GM23338 (cell line): ENCODE measurements at regions not wholly inside any gene's neighbourhood (a gene's known extent, or its start where the extent isn't known, plus 50 kb on each side); places are given as distances from the start of the nearest gene placed in this dataset.

Source experiments
- ATAC-seq: fragments of 200-7000 bp; cut with Tn5 transposase; 3 replicates; pipeline ENCODE4 v1.9.1; 2020
- DNase-seq: peaks from one replicate; pipeline ENCODE4 v3.0.0-alpha.2; 2015; ENCODE audit warnings: low spot score
- H2AFZ ChIP-seq: fragments of 200-600 bp; sonication (generic); 2 replicates; pipeline ENCODE4 v1.8.0; 2016; ENCODE audit warnings: antibody characterized with exemption, mild to moderate bottlenecking, moderate library complexity
- H3F3A ChIP-seq: fragments of 200-600 bp; sonication (generic); replicated peaks from 2 replicates; pipeline ENCODE4 v1.8.0; 2017; ENCODE audit warnings: antibody characterized with exemption, mixed run types, low read depth
- H3K27ac ChIP-seq: fragments of 200-600 bp; sonication (generic); 2 replicates; pipeline ENCODE4 v1.6.1; 2016; ENCODE audit warnings: low read depth
- H3K27me3 ChIP-seq: fragments of 200-600 bp; sonication (generic); 2 replicates; pipeline ENCODE4 v1.8.0; 2016; ENCODE audit warnings: mild to moderate bottlenecking, mixed run types, moderate library complexity; ENCODE audit not compliant: insufficient read depth
- H3K36me3 ChIP-seq: fragments of 200-600 bp; sonication (generic); 2 replicates; pipeline ENCODE4 v1.8.0; 2016; ENCODE audit warnings: mild to moderate bottlenecking; ENCODE audit not compliant: insufficient read depth
- H3K4me1 ChIP-seq: fragments of 200-600 bp; sonication (generic); 2 replicates; pipeline ENCODE4 v1.8.0; 2016; ENCODE audit warnings: mild to moderate bottlenecking, moderate library complexity; ENCODE audit not compliant: insufficient read depth
- H3K4me2 ChIP-seq: fragments of 200-600 bp; sonication (generic); 2 replicates; pipeline ENCODE4 v1.7.1; 2017; ENCODE audit warnings: mixed run types
- H3K4me3 ChIP-seq: fragments of 200-600 bp; sonication (generic); 2 replicates; pipeline ENCODE4 v1.6.1; 2016; ENCODE audit warnings: mixed run types
- H3K79me2 ChIP-seq: fragments of 200-600 bp; sonication (generic); replicated peaks from 2 replicates; pipeline ENCODE4 v1.8.0; 2017; ENCODE audit warnings: mild to moderate bottlenecking; ENCODE audit not compliant: insufficient read depth
- H3K9me2 ChIP-seq: fragments of 200-600 bp; sonication (generic); 2 replicates; pipeline ENCODE4 v1.8.0; 2017; ENCODE audit not compliant: insufficient read depth
- H4K20me1 ChIP-seq: fragments of 200-600 bp; sonication (generic); replicated peaks from 2 replicates; pipeline ENCODE4 v1.8.0; 2017; ENCODE audit warnings: mild to moderate bottlenecking; ENCODE audit not compliant: insufficient read depth
- H3K27ac Mint-ChIP-seq: 2 replicates; pipeline ENCODE4 v1.8.0; 2020; ENCODE audit warnings: inconsistent platforms, mild to moderate bottlenecking, moderate library complexity, mixed read lengths
- H3K27me3 Mint-ChIP-seq: 3 replicates; pipeline ENCODE4 v1.8.0; 2022; ENCODE audit warnings: low read depth, mild to moderate bottlenecking, moderate library complexity, mixed read lengths, inconsistent platforms; ENCODE audit not compliant: insufficient read depth, poor library complexity
- H3K36me3 Mint-ChIP-seq: 3 replicates; pipeline ENCODE4 v1.8.0; 2021; ENCODE audit warnings: low read depth, mild to moderate bottlenecking, inconsistent platforms, moderate library complexity, mixed read lengths
- H3K4me1 Mint-ChIP-seq: 3 replicates; pipeline ENCODE4 v1.8.0; 2020; ENCODE audit warnings: mild to moderate bottlenecking, inconsistent platforms, mixed read lengths
- H3K4me3 Mint-ChIP-seq: 3 replicates; pipeline ENCODE4 v1.8.0; 2021; ENCODE audit warnings: moderate library complexity, mild to moderate bottlenecking, inconsistent platforms, mixed read lengths
- H3K9me3 Mint-ChIP-seq: 3 replicates; pipeline ENCODE4 v1.8.0; 2020; ENCODE audit warnings: moderate library complexity, mild to moderate bottlenecking, inconsistent platforms, mixed read lengths
- CREB1 ChIP-seq: fragments of 250-450 bp; sonication (Bioruptor Pico); IDR thresholded peaks from 2 replicates; pipeline ENCODE4 v1.5.0; 2020; ENCODE audit warnings: low read depth, mild to moderate bottlenecking, moderate library complexity
- CTCF ChIP-seq, 2 experiments: fragments of 200-600 bp in 1 of 2; sonication (generic) in 1 of 2; conservative IDR thresholded peaks; 2 replicates each; pipeline versions ENCODE4 v1.5.1 to v1.6.1; 2016 to 2017; ENCODE audit warnings: antibody characterized with exemption in 2 of 2, low read depth in 2 of 2, mild to moderate bottlenecking in 2 of 2, moderate library complexity in 1 of 2
- EZH2phosphoT487 ChIP-seq: fragments of 200-600 bp; sonication (generic); IDR thresholded peaks from one replicate; pipeline ENCODE4 v1.8.1; 2018; ENCODE audit warnings: antibody characterized with exemption; ENCODE audit not compliant: unreplicated experiment
- JUNB ChIP-seq: IDR thresholded peaks from one replicate; pipeline ENCODE4 v1.6.1; 2016; ENCODE audit warnings: antibody characterized with exemption; ENCODE audit not compliant: unreplicated experiment
- NANOG ChIP-seq: IDR thresholded peaks from 2 replicates; pipeline ENCODE4 v1.6.1; 2016; ENCODE audit warnings: antibody characterized with exemption, borderline replicate concordance
- REST ChIP-seq: IDR thresholded peaks from one replicate; pipeline ENCODE4 v1.6.1; 2018; ENCODE audit warnings: antibody characterized with exemption; ENCODE audit not compliant: unreplicated experiment
- STAT1 ChIP-seq: IDR thresholded peaks from one replicate; pipeline ENCODE4 v1.6.1; 2016; ENCODE audit warnings: antibody characterized with exemption; ENCODE audit not compliant: unreplicated experiment
- ZNF114 ChIP-seq: fragments of 250-450 bp; sonication (Bioruptor Pico); IDR thresholded peaks from 2 replicates; pipeline ENCODE4 v1.5.0; 2020; ENCODE audit warnings: mild to moderate bottlenecking, moderate library complexity
- ZNF331 ChIP-seq: fragments of 250-450 bp; sonication (Bioruptor Pico); IDR thresholded peaks from 2 replicates; pipeline ENCODE4 v1.5.0; 2020; ENCODE audit warnings: low read depth, mild to moderate bottlenecking, moderate library complexity
- TF ChIP-seq, protein P1 (sequence below): IDR thresholded peaks from 2 replicates; pipeline ENCODE4 v1.6.1; 2016; ENCODE audit warnings: antibody characterized with exemption
- TF ChIP-seq, protein P2 (sequence below): fragments of 250-450 bp; sonication (Bioruptor Pico); IDR thresholded peaks from 2 replicates; pipeline ENCODE4 v1.5.0; 2020; ENCODE audit warnings: mild to moderate bottlenecking, moderate library complexity

DNA sequence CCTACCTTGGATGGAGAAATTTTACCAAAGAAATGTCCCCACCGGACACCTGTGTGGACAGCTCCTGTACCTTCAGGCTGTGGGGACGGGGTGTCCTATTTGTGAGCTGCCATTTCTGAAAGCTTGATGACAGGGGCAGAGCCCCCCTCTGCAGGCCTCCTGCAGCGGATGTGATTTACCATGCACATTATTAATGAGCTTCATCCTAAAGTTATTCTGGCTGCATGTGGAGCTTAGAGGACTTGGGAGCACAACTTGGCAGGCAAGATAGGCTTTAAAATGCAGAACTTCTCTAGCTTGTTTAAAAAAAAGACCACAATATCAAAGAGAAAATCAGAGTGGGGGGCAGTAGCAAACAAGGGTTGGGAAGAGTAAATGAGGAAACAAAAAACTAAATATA is 350.0 kb upstream of the KLHL29 start (continued):
- TF ChIP-seq CTCF (conservative IDR thresholded peaks at IDR 0.05; ENCODE audit: low read depth in 2 of 2) (no peak), ZNF114 (CRISPR knock-in tag) (no peak), JUNB (no peak), ZNF331 (no peak), EZH2phosphoT487 (no peak), STAT1 (no peak)
- TF ChIP-seq, protein P1, sequence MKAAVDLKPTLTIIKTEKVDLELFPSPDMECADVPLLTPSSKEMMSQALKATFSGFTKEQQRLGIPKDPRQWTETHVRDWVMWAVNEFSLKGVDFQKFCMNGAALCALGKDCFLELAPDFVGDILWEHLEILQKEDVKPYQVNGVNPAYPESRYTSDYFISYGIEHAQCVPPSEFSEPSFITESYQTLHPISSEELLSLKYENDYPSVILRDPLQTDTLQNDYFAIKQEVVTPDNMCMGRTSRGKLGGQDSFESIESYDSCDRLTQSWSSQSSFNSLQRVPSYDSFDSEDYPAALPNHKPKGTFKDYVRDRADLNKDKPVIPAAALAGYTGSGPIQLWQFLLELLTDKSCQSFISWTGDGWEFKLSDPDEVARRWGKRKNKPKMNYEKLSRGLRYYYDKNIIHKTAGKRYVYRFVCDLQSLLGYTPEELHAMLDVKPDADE = no peak

DNA sequence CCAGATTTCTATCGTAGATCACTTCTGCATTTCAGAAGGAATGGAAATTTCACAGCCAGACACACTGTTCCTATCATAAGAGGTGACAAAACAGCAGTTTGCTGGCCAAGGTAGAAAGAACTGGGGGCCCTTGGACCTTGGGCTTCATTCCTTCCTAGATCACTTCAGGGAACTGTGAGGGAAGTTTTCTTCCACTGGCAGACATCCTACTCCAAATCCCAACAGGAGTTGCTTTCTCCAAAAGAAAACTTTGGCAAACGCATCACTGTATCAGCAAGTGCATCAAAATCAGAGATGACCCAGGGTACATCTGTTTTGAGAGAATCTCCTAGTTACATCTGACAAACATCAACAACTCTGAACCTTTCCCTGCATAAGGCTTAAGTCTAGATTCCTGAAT is 348.4 kb upstream of the KLHL29 start:
- H3K36me3 Mint-ChIP-seq = no peaks in the 10 kb centered on the region
- no peak overlapping the region for H3K27ac Mint-ChIP-seq
- DNase-seq (no peak), ATAC-seq (no peak)
- Histone ChIP-seq H3K4me1 (peaks cover 5% of the 10 kb centered on the region), H3K79me2 (no peaks in the 10 kb centered on the region), H3K4me2 (no peak overlapping the region), H3F3A (no peaks in the 10 kb centered on the region), H3K27ac (no peak overlapping the region), H3K36me3 (no peaks in the 10 kb centered on the region), H3K27me3 (no peaks in the 10 kb centered on the region), H2AFZ (no peak overlapping the region), H4K20me1 (no peaks in the 10 kb centered on the region), H3K4me3 (no peak overlapping the region), H3K9me2 (peaks cover 17% of the 10 kb centered on the region)
- peaks cover 12% of the 10 kb centered on the region; the same call in 2 of the 3 replicates for H3K4me1 Mint-ChIP-seq
- H3K9me3 Mint-ChIP-seq = no peaks in the 10 kb centered on the region
- H3K4me3 Mint-ChIP-seq = no peak overlapping the region
- TF ChIP-seq, protein P2, sequence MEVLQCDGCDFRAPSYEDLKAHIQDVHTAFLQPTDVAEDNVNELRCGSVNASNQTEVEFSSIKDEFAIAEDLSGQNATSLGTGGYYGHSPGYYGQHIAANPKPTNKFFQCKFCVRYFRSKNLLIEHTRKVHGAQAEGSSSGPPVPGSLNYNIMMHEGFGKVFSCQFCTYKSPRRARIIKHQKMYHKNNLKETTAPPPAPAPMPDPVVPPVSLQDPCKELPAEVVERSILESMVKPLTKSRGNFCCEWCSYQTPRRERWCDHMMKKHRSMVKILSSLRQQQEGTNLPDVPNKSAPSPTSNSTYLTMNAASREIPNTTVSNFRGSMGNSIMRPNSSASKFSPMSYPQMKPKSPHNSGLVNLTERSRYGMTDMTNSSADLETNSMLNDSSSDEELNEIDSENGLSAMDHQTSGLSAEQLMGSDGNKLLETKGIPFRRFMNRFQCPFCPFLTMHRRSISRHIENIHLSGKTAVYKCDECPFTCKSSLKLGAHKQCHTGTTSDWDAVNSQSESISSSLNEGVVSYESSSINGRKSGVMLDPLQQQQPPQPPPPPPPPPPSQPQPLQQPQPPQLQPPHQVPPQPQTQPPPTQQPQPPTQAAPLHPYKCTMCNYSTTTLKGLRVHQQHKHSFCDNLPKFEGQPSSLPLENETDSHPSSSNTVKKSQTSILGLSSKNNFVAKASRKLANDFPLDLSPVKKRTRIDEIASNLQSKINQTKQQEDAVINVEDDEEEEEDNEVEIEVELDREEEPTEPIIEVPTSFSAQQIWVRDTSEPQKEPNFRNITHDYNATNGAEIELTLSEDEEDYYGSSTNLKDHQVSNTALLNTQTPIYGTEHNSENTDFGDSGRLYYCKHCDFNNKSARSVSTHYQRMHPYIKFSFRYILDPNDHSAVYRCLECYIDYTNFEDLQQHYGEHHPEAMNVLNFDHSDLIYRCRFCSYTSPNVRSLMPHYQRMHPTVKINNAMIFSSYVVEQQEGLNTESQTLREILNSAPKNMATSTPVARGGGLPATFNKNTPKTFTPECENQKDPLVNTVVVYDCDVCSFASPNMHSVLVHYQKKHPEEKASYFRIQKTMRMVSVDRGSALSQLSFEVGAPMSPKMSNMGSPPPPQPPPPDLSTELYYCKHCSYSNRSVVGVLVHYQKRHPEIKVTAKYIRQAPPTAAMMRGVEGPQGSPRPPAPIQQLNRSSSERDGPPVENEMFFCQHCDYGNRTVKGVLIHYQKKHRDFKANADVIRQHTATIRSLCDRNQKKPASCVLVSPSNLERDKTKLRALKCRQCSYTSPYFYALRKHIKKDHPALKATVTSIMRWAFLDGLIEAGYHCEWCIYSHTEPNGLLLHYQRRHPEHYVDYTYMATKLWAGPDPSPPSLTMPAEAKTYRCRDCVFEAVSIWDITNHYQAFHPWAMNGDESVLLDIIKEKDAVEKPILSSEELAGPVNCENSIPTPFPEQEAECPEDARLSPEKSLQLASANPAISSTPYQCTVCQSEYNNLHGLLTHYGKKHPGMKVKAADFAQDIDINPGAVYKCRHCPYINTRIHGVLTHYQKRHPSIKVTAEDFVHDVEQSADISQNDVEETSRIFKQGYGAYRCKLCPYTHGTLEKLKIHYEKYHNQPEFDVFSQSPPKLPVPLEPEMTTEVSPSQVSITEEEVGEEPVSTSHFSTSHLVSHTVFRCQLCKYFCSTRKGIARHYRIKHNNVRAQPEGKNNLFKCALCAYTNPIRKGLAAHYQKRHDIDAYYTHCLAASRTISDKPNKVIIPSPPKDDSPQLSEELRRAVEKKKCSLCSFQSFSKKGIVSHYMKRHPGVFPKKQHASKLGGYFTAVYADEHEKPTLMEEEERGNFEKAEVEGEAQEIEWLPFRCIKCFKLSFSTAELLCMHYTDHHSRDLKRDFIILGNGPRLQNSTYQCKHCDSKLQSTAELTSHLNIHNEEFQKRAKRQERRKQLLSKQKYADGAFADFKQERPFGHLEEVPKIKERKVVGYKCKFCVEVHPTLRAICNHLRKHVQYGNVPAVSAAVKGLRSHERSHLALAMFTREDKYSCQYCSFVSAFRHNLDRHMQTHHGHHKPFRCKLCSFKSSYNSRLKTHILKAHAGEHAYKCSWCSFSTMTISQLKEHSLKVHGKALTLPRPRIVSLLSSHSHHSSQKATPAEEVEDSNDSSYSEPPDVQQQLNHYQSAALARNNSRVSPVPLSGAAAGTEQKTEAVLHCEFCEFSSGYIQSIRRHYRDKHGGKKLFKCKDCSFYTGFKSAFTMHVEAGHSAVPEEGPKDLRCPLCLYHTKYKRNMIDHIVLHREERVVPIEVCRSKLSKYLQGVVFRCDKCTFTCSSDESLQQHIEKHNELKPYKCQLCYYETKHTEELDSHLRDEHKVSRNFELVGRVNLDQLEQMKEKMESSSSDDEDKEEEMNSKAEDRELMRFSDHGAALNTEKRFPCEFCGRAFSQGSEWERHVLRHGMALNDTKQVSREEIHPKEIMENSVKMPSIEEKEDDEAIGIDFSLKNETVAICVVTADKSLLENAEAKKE = no peak
- TF ChIP-seq CTCF (conservative IDR thresholded peaks at IDR 0.05; ENCODE audit: low read depth in 2 of 2) = no peak
- no peak for TF ChIP-seq STAT1
- no peak for TF ChIP-seq ZNF331
- TF ChIP-seq ZNF114 (CRISPR knock-in tag) = no peak
- TF ChIP-seq NANOG = no peak
- no peak for TF ChIP-seq CREB1 (CRISPR knock-in tag)
- no peak for TF ChIP-seq REST
- peaks cover 5% of the 10 kb centered on the region for H3K27me3 Mint-ChIP-seq
